ENCODE measurements at regions not wholly inside any gene's neighbourhood (a gene's known extent, or its start where the extent isn't known, plus 50 kb on each side); places are given as distances from the start of the nearest gene placed in this dataset.
"Not testable (repeated sequence)": the region's sequence is repeated elsewhere in the genome, so short reads cannot be mapped to it uniquely, and the experiment has no call there.

DNA sequence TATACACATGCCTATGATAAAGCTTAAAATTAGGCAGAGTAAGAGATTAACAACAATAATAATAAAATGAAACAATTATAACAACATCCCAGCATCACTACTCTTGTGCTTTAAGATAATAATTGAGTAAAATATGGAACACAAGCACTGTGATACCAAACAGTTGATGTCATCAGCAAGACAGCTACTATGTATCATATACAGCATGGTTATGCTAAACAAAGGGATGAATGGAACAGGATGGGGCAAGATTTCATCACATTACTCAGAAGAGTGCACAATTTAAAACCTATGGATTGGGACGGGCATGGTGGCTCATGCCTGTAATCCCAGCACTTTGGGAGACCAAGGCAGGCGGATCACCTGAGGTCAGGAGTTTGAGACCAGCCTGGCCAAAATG is 1221.0 kb downstream of the SUCLG1 start:
- DNase-seq: no peak

DNA sequence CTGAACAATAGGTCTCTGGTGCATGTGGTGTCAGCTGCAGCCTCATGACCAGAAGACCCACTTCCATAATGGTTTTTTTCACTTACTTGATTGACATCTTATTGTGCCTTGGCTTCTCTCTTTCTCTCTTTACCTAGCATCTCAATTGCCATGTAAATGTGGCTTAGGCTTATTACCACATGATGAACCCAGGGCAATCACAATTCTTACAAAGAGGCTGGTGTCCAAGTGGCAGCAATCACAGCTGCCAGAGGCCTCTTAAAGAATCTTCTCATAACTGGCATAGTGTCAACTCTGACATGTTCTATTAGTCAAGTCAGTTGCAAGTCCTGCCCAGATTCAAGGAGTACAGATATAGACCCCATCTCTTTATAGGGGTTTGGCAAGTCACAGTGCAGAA is 1224.8 kb downstream of the SUCLG1 start:
- no peak for DNase-seq

- DNase-seq: no peak
Measured at GRCh38 chr2:83233781-83234180, 1225.3 kb downstream of the SUCLG1 start.

GRCh38 chr2:83233326-83233725 is 1225.8 kb downstream of the SUCLG1 start:
- no peak for DNase-seq

GRCh38 chr2:83229443-83229842 is 1229.6 kb downstream of the SUCLG1 start:
- DNase-seq: no peak

DNA sequence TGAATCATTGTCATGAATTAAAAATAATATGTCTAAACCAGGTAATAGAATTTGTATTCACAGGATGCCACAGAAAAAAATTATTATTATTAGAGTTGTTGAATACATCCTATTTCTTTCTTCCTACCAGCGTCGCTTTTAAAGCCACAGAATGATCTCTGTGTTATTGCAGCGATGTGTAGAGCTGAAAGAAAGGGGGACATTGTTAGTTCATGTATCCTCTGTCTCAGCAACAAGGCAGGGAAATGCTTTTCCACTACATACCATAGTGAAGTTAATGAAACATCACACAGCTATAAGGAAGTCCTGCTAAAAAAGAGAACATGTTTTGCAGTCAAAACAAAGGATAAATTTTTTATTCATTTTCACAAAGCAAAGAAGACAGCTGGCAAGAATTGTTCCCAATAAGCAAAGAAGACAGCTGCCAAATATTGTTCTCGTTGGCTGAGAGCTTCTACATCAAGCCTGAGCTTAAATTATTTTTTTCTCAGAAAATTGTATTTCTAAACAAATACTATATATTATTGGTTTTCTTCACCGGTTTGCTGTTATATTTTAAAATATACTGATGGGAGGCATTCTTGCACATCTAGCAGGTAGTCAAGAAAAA is 1234.4 kb downstream of the SUCLG1 start:
- no peak for DNase-seq

DNA sequence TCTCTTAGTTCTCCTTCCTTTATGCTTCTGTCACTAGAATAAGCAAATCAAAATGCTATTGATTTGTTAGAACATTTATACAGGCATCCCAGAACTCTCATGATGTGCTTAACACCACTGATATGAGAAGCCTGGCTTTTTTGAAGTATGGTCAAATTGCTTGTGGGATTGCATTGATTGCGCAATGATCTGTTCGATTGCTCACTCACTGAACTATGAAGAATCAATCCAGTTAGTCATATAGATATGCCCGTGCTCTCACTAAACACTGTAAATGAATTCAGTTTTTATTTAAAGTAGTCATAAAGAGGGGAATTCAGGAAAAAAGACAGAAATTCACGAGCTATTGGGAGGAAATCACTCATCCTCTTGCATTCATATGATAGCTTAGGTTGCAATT is 1237.8 kb downstream of the SUCLG1 start:
- DNase-seq: no peak

DNA sequence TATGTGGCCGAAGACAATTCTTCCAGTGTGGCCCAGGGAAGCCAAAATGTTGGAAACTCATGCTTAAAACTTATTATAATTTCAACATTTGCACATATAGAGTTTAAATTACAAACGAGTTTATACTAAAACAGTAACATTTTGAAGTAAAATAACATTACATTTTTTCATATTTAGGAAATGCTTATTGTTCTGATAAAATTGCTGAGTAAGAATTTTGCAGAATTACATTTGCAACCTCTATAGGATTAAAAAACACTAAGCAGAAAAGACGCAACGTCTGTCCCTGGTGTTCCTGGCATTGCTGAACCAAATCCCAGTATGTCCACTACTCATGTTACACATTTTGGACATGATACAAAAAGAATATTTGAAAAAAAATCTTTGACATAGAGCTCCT is 1241.2 kb downstream of the SUCLG1 start:
- DNase-seq: no peak

- DNase-seq: peak; percentile 4
Measured at GRCh38 chr2:83196225-83196624, 1262.9 kb downstream of the SUCLG1 start.

DNA sequence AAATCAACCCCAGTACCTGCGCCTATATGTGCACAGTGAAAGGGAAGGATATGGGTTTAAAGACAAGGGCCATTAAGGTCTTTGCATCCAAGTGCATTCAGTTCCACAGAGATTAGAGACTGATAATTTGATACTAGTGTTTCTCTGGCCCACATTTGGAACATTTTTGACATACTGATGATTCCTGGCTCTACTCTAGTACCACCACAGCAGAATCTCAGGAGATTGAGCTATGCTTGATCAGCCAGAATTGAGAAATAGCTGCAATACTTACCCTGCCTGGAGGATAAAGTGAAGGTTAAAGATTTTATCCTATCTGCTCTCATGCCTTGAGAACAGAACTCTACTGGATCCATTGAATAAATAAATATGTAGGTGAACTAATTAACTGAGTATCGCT is 1267.8 kb downstream of the SUCLG1 start:
- DNase-seq: no peak

GRCh38 chr2:83186105-83186760 is 1272.8 kb downstream of the SUCLG1 start:
- no peak for DNase-seq

GRCh38 chr2:83180862-83181530 is 1278.1 kb downstream of the SUCLG1 start:
- DNase-seq: not testable (repeated sequence)

- DNase-seq: no peak
Measured at GRCh38 chr2:83176539-83176938, 1282.5 kb downstream of the SUCLG1 start.

DNA sequence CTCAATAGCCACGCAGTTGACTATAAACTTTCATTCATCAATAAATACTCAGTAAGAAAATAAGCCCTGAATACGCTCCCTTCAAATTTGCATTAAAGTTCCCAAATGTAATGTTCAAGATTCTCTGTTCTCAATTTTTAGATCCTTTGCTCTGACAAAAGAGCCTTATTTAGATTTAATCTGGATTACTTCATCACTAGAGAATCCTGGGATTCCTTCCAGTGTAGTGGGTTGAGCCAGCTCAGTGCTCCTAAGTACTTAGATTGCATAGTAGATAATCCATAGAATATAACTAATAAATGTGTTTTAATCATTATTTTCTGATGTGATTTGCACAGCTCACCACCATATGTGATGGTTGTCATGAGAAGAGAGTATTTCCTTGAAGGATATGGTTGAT is 1286.2 kb downstream of the SUCLG1 start:
- DNase-seq: no peak

DNA sequence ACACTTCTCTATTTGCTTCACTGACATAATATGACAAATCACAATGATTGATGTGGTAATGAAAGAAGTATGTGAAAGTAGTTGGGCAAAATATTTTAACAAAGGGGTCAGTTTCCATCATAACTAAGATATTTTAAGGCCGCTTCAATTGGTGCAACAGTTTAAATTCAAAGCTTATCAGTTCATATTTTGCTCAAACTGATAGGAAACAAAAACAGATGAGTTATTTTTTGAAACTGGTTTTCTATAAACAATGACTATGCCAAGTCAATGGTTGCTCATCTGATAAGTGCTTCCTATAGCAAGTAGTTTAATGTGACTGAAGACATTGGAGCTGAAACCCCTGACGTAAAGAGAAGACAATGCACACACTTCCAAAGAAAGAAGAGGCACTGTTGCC is 1290.7 kb downstream of the SUCLG1 start:
- DNase-seq: no peak

- no peak for DNase-seq
Measured at GRCh38 chr2:83162421-83162820, 1296.7 kb downstream of the SUCLG1 start.

DNA sequence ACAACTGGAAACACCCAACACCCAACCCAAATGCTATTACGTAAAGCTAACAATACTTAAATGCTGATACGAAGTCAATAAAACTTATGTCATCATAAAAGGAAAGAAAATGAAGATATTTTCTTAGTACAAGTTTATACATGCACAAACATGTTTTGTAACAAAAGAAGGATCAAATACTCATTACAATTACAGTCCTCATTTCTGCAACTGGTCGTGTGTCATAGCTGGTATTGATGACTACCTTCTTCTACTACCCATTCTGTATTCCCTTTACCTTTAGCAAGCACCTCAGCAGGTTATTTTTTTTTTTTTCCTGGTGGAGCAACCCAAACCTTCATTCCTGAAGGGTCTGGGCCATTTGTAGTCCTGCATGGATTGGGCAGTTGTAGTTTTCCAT is 1298.5 kb downstream of the SUCLG1 start:
- DNase-seq: no peak

DNA sequence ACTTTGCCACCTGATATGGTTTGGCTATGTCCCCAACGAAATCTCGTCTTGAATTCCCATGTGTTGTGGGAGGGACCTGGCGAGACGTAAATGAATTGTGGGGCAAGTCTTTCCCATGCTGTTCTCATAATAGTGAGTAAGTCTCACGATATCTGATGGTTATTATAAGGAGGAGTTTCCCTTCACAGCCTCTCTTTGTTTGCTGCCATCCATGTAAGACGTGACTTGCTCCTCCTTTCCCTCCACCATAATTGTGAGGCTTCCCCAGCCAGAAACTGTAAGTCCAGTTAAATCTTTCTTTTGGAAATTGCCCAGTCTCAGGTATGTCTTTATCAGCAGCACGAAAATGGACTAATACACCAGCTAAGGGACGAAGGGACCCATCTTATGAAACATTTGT is 1303.3 kb downstream of the SUCLG1 start:
- no peak for DNase-seq

DNA sequence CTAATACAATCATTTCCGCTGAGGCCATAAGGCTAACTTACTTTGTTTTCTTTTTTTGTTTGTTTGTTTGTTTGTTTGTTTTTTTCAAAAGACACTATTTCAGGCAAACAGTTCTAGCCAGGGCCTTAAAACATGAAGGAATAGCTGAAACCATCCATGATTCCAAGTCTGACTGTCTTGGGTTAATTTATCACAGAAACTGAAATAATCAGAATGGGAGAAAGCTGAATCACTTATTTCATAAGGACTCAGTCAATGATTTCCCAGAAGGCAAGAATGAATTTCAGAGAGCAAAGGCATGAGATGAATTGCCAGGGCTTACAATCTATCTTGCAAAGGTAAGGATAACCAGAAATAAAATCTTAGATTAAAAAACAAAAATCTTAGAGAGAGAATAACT is 1315.1 kb downstream of the SUCLG1 start:
- no peak for DNase-seq

DNA sequence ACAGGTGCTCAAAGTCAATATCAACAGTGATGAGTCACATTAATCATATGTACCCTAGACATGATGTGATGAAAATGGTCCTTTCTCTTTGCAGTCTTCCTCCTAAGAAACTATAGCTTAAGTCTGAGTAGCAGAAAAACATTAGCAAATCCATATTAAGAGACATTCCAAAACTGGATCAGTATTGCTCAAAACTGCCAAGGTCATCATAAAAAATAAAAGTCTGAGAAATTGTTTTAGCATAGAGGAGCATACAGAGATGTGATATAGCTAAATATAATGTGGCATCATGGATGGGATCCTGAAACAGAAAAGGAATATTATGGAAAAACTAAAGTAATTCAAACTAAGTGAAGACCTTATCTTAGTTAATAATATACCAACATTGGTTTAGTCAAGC is 1316.1 kb downstream of the SUCLG1 start:
- DNase-seq: no peak

GRCh38 chr2:83115606-83116005 is 1343.5 kb downstream of the SUCLG1 start:
- DNase-seq: no peak

- DNase-seq: no peak
Measured at GRCh38 chr2:83115155-83115554, 1343.9 kb downstream of the SUCLG1 start.

GRCh38 chr2:83113953-83114352 is 1345.1 kb downstream of the SUCLG1 start:
- no peak for DNase-seq

- no peak for DNase-seq
Measured at GRCh38 chr2:83112858-83113257, 1346.2 kb downstream of the SUCLG1 start.

Measured in right kidney (tissue), 1 donor.